Loucy (cell line): ENCODE measurements at regions not wholly inside any gene's neighbourhood (a gene's known extent, or its start where the extent isn't known, plus 50 kb on each side); places are given as distances from the start of the nearest gene placed in this dataset.

Experiments used
- H2AFZ ChIP-seq: fragments of 200-600 bp; sonication (generic); 2 replicates; pipeline ENCODE4 v1.6.0; 2016; ENCODE audit warnings: antibody characterized with exemption, mild to moderate bottlenecking, low read length, moderate library complexity
- H3F3A ChIP-seq: fragments of 200-600 bp; 2 replicates; pipeline ENCODE4 v1.6.0; 2016; ENCODE audit warnings: antibody characterized with exemption, low read depth, mild to moderate bottlenecking
- H3K27me3 ChIP-seq: fragments of 200-600 bp; sonication (generic); 2 replicates; pipeline ENCODE4 v1.6.1; 2014; ENCODE audit warnings: low read length, mild to moderate bottlenecking; ENCODE audit not compliant: insufficient read depth, poor library complexity, severe bottlenecking
- H3K36me3 ChIP-seq: fragments of 200-600 bp; sonication (generic); 2 replicates; pipeline ENCODE4 v1.6.1; 2016; ENCODE audit warnings: low read length; ENCODE audit not compliant: insufficient read depth
- H3K4me1 ChIP-seq: fragments of 200-600 bp; sonication (generic); 2 replicates; pipeline ENCODE4 v1.5.1; 2014; ENCODE audit warnings: low read length, mild to moderate bottlenecking; ENCODE audit not compliant: insufficient read depth, poor library complexity, severe bottlenecking
- H3K4me2 ChIP-seq: fragments of 200-600 bp; sonication (generic); 2 replicates; pipeline ENCODE4 v1.6.0; 2014; ENCODE audit warnings: antibody characterized with exemption, low read length, low read depth, mild to moderate bottlenecking; ENCODE audit not compliant: poor library complexity, severe bottlenecking
- H3K4me3 ChIP-seq: fragments of 200-600 bp; sonication (generic); 2 replicates; pipeline ENCODE4 v1.5.1; 2014; ENCODE audit warnings: low read length, mild to moderate bottlenecking, mixed read lengths; ENCODE audit not compliant: poor library complexity, severe bottlenecking
- H3K79me2 ChIP-seq: fragments of 200-600 bp; sonication (generic); 2 replicates; pipeline ENCODE4 v1.6.1; 2014; ENCODE audit warnings: low read length; ENCODE audit not compliant: insufficient read depth
- H3K9ac ChIP-seq: fragments of 200-600 bp; sonication (generic); 2 replicates; pipeline ENCODE4 v1.6.0; 2014; ENCODE audit warnings: mild to moderate bottlenecking, low read depth, low read length, moderate library complexity; ENCODE audit not compliant: poor library complexity, severe bottlenecking
- H3K9me2 ChIP-seq: fragments of 200-600 bp; sonication (generic); replicated peaks from 2 replicates; pipeline ENCODE4 v1.6.1; 2016; ENCODE audit warnings: low read depth, low read length, mixed read lengths
- H3K9me3 ChIP-seq: fragments of 200-600 bp; sonication (generic); 2 replicates; pipeline ENCODE4 v1.6.1; 2014; ENCODE audit warnings: mild to moderate bottlenecking, antibody characterized with exemption, low read length, low read depth; ENCODE audit not compliant: insufficient read depth
- H4K20me1 ChIP-seq: fragments of 200-600 bp; sonication (generic); 2 replicates; pipeline ENCODE4 v1.6.0; 2014; ENCODE audit warnings: antibody characterized with exemption, low read length, mild to moderate bottlenecking; ENCODE audit not compliant: insufficient read depth, poor library complexity, severe bottlenecking
- CTCF ChIP-seq: fragments of 200-600 bp; sonication (generic); conservative IDR thresholded peaks from 2 replicates; pipeline ENCODE4 v1.5.1; 2014; ENCODE audit warnings: mild to moderate bottlenecking, antibody characterized with exemption, low read length
- EZH2phosphoT487 ChIP-seq: fragments of 200-600 bp; IDR thresholded peaks from 2 replicates; pipeline ENCODE4 v1.6.1; 2018; ENCODE audit warnings: antibody characterized with exemption, mild to moderate bottlenecking, moderate library complexity, borderline replicate concordance

GRCh38 chr14:38749936-38750335 is 353.1 kb downstream of the SEC23A start:
- Histone ChIP-seq H3K4me1 (no peaks in the 10 kb centered on the region), H4K20me1 (no peaks in the 10 kb centered on the region), H3K36me3 (no peaks in the 10 kb centered on the region), H3F3A (no peaks in the 10 kb centered on the region), H3K9ac (no peak overlapping the region), H3K9me2 (no peaks in the 10 kb centered on the region), H3K9me3 (no peaks in the 10 kb centered on the region), H3K27me3 (no peaks in the 10 kb centered on the region), H2AFZ (no peak overlapping the region), H3K4me2 (no peak overlapping the region), H3K79me2 (no peaks in the 10 kb centered on the region), H3K4me3 (no peak overlapping the region)
- TF ChIP-seq CTCF: no peak
- TF ChIP-seq EZH2phosphoT487: no peak

DNA sequence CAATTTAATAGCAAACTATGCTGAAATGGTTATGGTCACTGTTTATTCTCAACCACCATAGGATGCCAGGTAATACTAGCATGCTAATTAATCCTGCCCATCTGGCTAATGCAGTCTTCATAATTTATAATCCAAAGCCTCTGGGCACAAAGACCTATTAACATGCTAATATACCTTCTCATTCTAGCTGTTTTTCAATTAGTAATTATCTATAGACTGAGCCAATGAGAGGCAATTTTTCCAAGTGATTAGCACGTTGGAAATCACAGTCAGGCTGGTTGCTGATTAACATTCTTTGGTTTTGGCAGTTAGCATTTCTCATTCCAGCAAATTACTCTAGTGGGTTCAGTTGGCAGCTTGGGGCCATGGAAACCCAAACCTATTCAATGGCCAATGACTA is 357.2 kb downstream of the SEC23A start:
- H4K20me1 ChIP-seq: no peaks in the 10 kb centered on the region
- H3F3A ChIP-seq: no peaks in the 10 kb centered on the region
- no peaks in the 10 kb centered on the region for H3K9me3 ChIP-seq
- H3K4me2 ChIP-seq: no peak overlapping the region
- no peak overlapping the region for H3K9ac ChIP-seq
- no peaks in the 10 kb centered on the region for H3K4me1 ChIP-seq
- H3K9me2 ChIP-seq: no peaks in the 10 kb centered on the region
- no peaks in the 10 kb centered on the region for H3K79me2 ChIP-seq
- no peaks in the 10 kb centered on the region for H3K27me3 ChIP-seq
- no peaks in the 10 kb centered on the region for H3K36me3 ChIP-seq
- TF ChIP-seq EZH2phosphoT487: no peak
- no peak for TF ChIP-seq CTCF
- no peak overlapping the region for H2AFZ ChIP-seq
- H3K4me3 ChIP-seq: no peak overlapping the region

DNA sequence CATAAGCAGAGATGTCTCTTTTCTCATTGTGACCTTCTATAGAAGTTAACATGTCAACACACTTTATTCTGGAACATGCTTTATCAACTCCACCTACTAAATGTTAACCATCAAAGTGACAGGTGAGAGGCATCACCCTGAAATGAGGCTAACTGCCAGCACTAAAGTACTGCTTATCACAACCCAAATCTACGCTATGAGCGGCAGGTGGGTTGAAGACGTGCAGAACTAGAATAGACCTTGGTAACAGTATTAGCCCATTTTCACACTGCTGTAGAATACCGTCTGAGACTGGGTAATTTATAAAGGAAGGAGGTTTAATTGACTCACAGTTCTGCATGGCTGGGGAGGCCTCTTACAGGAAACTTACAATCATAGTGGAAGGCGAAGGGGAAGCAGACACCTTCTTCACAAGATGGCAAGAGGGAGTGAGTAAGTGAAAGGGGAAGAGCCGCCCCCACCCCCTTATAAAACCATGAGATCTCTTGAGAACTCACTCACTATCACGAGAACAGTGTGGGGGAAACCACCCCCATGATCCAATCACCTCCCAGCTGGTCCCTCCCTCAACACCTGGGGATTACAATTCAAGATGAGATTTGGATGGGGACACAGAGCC is 359.0 kb downstream of the SEC23A start:
- no peaks in the 10 kb centered on the region for H3K9me3 ChIP-seq
- no peaks in the 10 kb centered on the region for H3K79me2 ChIP-seq
- TF ChIP-seq CTCF: no peak
- TF ChIP-seq EZH2phosphoT487: no peak
- no peaks in the 10 kb centered on the region for H3K9me2 ChIP-seq
- no peaks in the 10 kb centered on the region for H3K27me3 ChIP-seq
- no peaks in the 10 kb centered on the region for H3K36me3 ChIP-seq
- H3K4me2 ChIP-seq: no peak overlapping the region
- no peak overlapping the region for H2AFZ ChIP-seq
- no peak overlapping the region for H3K9ac ChIP-seq
- H3K4me1 ChIP-seq: no peaks in the 10 kb centered on the region
- no peaks in the 10 kb centered on the region for H3F3A ChIP-seq
- no peak overlapping the region for H3K4me3 ChIP-seq
- no peaks in the 10 kb centered on the region for H4K20me1 ChIP-seq
